ENCODE measurements at regions not wholly inside any gene's neighbourhood (a gene's known extent, or its start where the extent isn't known, plus 50 kb on each side); places are given as distances from the start of the nearest gene placed in this dataset.
"Not testable (repeated sequence)": the region's sequence is repeated elsewhere in the genome, so short reads cannot be mapped to it uniquely, and the experiment has no call there.

- DNase-seq (ENCODE audit: low spot score) = peak; percentile 6
Measured at GRCh38 chr4:111960241-111960667, 185.0 kb upstream of the FAM241A start.

- DNase-seq (ENCODE audit: low spot score) = not testable (repeated sequence)
Measured at GRCh38 chr4:111961026-111961425, 184.2 kb upstream of the FAM241A start.

- DNase-seq (ENCODE audit: low spot score) = peak; percentile 21
Measured at GRCh38 chr4:111961809-111962208, 183.4 kb upstream of the FAM241A start.

GRCh38 chr4:111963158-111963700, 182.0 kb upstream of the FAM241A start:
- no peak for DNase-seq (ENCODE audit: low spot score)

GRCh38 chr4:111977419-111977965, 167.8 kb upstream of the FAM241A start:
- DNase-seq (ENCODE audit: low spot score) = no peak

- no peak for DNase-seq (ENCODE audit: low spot score)
Measured at GRCh38 chr4:111979921-111980320, 165.3 kb upstream of the FAM241A start.

- no peak for DNase-seq (ENCODE audit: low spot score)
Measured at GRCh38 chr4:111982089-111982488, 163.2 kb upstream of the FAM241A start.

- no peak for DNase-seq (ENCODE audit: low spot score)
Measured at GRCh38 chr4:111984169-111984819, 161.0 kb upstream of the FAM241A start.

- no peak for DNase-seq (ENCODE audit: low spot score)
Measured at GRCh38 chr4:111985426-111985825, 159.8 kb upstream of the FAM241A start.

- no peak for DNase-seq (ENCODE audit: low spot score)
Measured at GRCh38 chr4:111986095-111986494, 159.2 kb upstream of the FAM241A start.

- DNase-seq (ENCODE audit: low spot score) = no peak
Measured at GRCh38 chr4:111988514-111988913, 156.7 kb upstream of the FAM241A start.

- no peak for DNase-seq (ENCODE audit: low spot score)
Measured at GRCh38 chr4:111989817-111990216, 155.4 kb upstream of the FAM241A start.

- no peak for DNase-seq (ENCODE audit: low spot score)
Measured at GRCh38 chr4:111991163-111991562, 154.1 kb upstream of the FAM241A start.

GRCh38 chr4:111991797-111992196, 153.5 kb upstream of the FAM241A start:
- DNase-seq (ENCODE audit: low spot score) = peak; percentile 29

- no peak for DNase-seq (ENCODE audit: low spot score)
Measured at GRCh38 chr4:111992351-111993168, 152.7 kb upstream of the FAM241A start.

- no peak for DNase-seq (ENCODE audit: low spot score)
Measured at GRCh38 chr4:111994392-111994791, 150.9 kb upstream of the FAM241A start.

- no peak for DNase-seq (ENCODE audit: low spot score)
Measured at GRCh38 chr4:111997785-111998184, 147.5 kb upstream of the FAM241A start.

GRCh38 chr4:111999801-112000200, 145.5 kb upstream of the FAM241A start:
- DNase-seq (ENCODE audit: low spot score) = no peak

- DNase-seq (ENCODE audit: low spot score) = no peak
Measured at GRCh38 chr4:112001041-112001440, 144.2 kb upstream of the FAM241A start.

- DNase-seq (ENCODE audit: low spot score) = no peak
Measured at GRCh38 chr4:112002248-112002661, 143.0 kb upstream of the FAM241A start.

GRCh38 chr4:112003231-112003907, 141.9 kb upstream of the FAM241A start:
- DNase-seq (ENCODE audit: low spot score) = no peak

- DNase-seq (ENCODE audit: low spot score) = no peak
Measured at GRCh38 chr4:112005027-112005426, 140.2 kb upstream of the FAM241A start.

Measured in RKO (cell line).